ENCODE measurements at regions not wholly inside any gene's neighbourhood (a gene's known extent, or its start where the extent isn't known, plus 50 kb on each side); places are given as distances from the start of the nearest gene placed in this dataset.
"Not testable (repeated sequence)": the region's sequence is repeated elsewhere in the genome, so short reads cannot be mapped to it uniquely, and the experiment has no call there.

DNA sequence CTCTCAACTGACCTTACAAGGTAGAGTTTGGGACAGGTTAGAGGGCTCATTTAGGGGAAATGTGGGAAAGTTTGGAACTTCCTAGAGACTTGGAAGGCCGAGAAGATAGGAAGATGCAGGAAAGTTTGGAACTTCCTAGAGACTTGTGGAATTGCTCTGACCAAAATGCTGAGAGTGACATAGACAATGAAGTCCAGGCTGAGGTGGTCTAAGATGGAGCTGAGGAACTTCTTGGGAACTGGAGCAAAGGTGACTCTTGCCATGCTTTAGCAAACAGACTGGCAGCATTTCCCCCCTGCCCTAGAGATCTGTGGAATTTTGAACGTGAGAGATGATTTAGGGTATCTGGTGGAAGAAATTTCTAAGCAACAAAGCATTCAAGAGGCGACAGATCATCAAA is 258.9 kb upstream of the GULP1 start:
- in situ Hi-C loops (cut with MboI; ENCODE audit: low sequenced_read_pairs in 4 of 4) = no loop called here
- Histone ChIP-seq H3K27ac (no peak overlapping the region), H3K36me3 (no peaks in the 10 kb centered on the region), H3K4me3 (no peak overlapping the region), H3K27me3 (no peaks in the 10 kb centered on the region), H3K9me3 (no peaks in the 10 kb centered on the region), H3K4me1 (no peaks in the 10 kb centered on the region)
- DNase-seq (no peak), ATAC-seq (no peak)
- intact Hi-C loops (cut with DNase I; ENCODE audit: low total_unique reads) = no loop called here
- TF ChIP-seq POLR2A (IDR thresholded peaks at IDR 0.05) = no peak
- TF ChIP-seq, protein P1, sequence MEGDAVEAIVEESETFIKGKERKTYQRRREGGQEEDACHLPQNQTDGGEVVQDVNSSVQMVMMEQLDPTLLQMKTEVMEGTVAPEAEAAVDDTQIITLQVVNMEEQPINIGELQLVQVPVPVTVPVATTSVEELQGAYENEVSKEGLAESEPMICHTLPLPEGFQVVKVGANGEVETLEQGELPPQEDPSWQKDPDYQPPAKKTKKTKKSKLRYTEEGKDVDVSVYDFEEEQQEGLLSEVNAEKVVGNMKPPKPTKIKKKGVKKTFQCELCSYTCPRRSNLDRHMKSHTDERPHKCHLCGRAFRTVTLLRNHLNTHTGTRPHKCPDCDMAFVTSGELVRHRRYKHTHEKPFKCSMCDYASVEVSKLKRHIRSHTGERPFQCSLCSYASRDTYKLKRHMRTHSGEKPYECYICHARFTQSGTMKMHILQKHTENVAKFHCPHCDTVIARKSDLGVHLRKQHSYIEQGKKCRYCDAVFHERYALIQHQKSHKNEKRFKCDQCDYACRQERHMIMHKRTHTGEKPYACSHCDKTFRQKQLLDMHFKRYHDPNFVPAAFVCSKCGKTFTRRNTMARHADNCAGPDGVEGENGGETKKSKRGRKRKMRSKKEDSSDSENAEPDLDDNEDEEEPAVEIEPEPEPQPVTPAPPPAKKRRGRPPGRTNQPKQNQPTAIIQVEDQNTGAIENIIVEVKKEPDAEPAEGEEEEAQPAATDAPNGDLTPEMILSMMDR (IDR thresholded peaks at IDR 0.05 in 4 of 5, conservative IDR thresholded peaks at IDR 0.05 in 1 of 5) = no peak

DNA sequence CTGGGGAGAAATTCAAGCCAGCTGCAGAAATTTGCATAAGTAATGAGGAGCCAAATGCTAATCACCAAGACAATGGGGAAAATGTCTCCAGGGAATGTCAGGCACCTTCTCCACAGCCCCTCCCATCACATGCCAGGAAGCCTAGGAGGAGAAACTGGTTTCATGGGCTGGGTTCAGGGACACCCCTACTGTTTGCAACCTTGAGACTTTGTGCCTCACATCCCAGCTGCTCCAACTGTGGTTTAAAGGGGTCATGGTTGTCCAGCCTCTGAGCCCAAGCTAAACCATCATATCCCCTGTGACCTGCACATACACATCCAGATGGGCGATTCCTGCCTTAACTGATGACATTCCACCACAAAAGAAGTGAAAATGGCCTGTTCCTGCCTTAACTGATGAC is 258.4 kb upstream of the GULP1 start:
- H3K4me1 ChIP-seq; intact Hi-C loops (cut with DNase I; ENCODE audit: low total_unique reads); H3K27ac ChIP-seq; ATAC-seq; DNase-seq; in situ Hi-C loops (cut with MboI; ENCODE audit: low sequenced_read_pairs in 4 of 4); H3K9me3 ChIP-seq; H3K4me3 ChIP-seq; H3K27me3 ChIP-seq; H3K36me3 ChIP-seq: not testable (repeated sequence)

- H3K4me1 ChIP-seq; H3K36me3 ChIP-seq; in situ Hi-C loops (cut with MboI; ENCODE audit: low sequenced_read_pairs in 4 of 4); H3K9me3 ChIP-seq; DNase-seq; intact Hi-C loops (cut with DNase I; ENCODE audit: low total_unique reads); H3K4me3 ChIP-seq; ATAC-seq; H3K27me3 ChIP-seq; H3K27ac ChIP-seq: not testable (repeated sequence)
Observed at GRCh38 chr2:188034102-188034501, 257.6 kb upstream of the GULP1 start.

GRCh38 chr2:188035377-188035776 is 256.3 kb upstream of the GULP1 start:
- ATAC-seq; H3K36me3 ChIP-seq; H3K9me3 ChIP-seq; H3K4me1 ChIP-seq; in situ Hi-C loops (cut with MboI; ENCODE audit: low sequenced_read_pairs in 4 of 4); H3K27me3 ChIP-seq; DNase-seq; H3K4me3 ChIP-seq; intact Hi-C loops (cut with DNase I; ENCODE audit: low total_unique reads); H3K27ac ChIP-seq: not testable (repeated sequence)

GRCh38 chr2:188036786-188037185 is 254.9 kb upstream of the GULP1 start:
- ATAC-seq; H3K9me3 ChIP-seq; H3K27me3 ChIP-seq; H3K4me3 ChIP-seq; H3K4me1 ChIP-seq; H3K27ac ChIP-seq; intact Hi-C loops (cut with DNase I; ENCODE audit: low total_unique reads); H3K36me3 ChIP-seq; in situ Hi-C loops (cut with MboI; ENCODE audit: low sequenced_read_pairs in 4 of 4); DNase-seq: not testable (repeated sequence)

GRCh38 chr2:188039307-188039706 is 252.4 kb upstream of the GULP1 start:
- no peak for ATAC-seq
- TF ChIP-seq, protein P1 (IDR thresholded peaks at IDR 0.05 in 4 of 5, conservative IDR thresholded peaks at IDR 0.05 in 1 of 5) = no peak
- TF ChIP-seq POLR2A (IDR thresholded peaks at IDR 0.05) = no peak

DNA sequence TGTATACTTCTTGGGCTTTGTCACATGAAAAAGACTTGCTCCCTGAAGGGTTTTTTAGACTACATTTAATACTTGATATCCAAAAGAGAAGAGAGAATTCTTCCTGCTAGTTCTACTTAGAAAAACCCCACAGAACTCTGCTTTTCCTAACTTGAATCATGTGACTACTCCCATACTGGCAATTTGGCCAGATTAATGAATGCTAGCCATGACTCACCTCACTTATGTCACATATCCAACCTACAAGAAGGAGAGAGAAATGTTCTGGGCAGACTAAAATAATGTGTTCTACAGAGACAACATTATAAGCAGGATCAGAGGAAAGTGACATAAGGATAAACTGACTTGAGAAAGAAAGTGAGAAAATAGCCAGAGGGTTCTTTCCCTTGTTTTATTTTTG is 249.3 kb upstream of the GULP1 start:
- intact Hi-C loops (cut with DNase I; ENCODE audit: low total_unique reads) (no loop called here), in situ Hi-C loops (cut with MboI; ENCODE audit: low sequenced_read_pairs in 4 of 4) (no loop called here)
- H3K27ac ChIP-seq = no peak overlapping the region

More at GRCh38 chr2:188039307-188039706, 252.4 kb upstream of the GULP1 start:
- in situ Hi-C loops (cut with MboI; ENCODE audit: low sequenced_read_pairs in 4 of 4) = no loop called here
- H3K4me3 ChIP-seq = no peak overlapping the region
- no peaks in the 10 kb centered on the region for H3K4me1 ChIP-seq
- H3K27ac ChIP-seq = no peak overlapping the region
- no peaks in the 10 kb centered on the region for H3K27me3 ChIP-seq
- no peaks in the 10 kb centered on the region for H3K9me3 ChIP-seq
- DNase-seq = no peak
- H3K36me3 ChIP-seq = no peaks in the 10 kb centered on the region
- intact Hi-C loops (cut with DNase I; ENCODE audit: low total_unique reads) = no loop called here

More for the DNA sequence above, 249.3 kb upstream of the GULP1 start:
- no peak for ATAC-seq
- Histone ChIP-seq H3K9me3 (no peaks in the 10 kb centered on the region), H3K27me3 (no peaks in the 10 kb centered on the region), H3K36me3 (no peaks in the 10 kb centered on the region), H3K4me1 (no peaks in the 10 kb centered on the region), H3K4me3 (no peak overlapping the region)
- no peak for DNase-seq
- TF ChIP-seq, protein P1 (IDR thresholded peaks at IDR 0.05 in 4 of 5, conservative IDR thresholded peaks at IDR 0.05 in 1 of 5) = no peak
- TF ChIP-seq POLR2A (IDR thresholded peaks at IDR 0.05) = no peak

Measured in gastrocnemius medialis (tissue), 4 donors.